ENCODE measurements at regions not wholly inside any gene's neighbourhood (a gene's known extent, or its start where the extent isn't known, plus 50 kb on each side); places are given as distances from the start of the nearest gene placed in this dataset.

- no TSS peak for BruUV-seq (replicated peaks)
- H3K9me3 ChIP-seq (ENCODE audit: low read length) = no peaks in the 10 kb centered on the region
- CTCF ChIA-PET (ENCODE audit: unreplicated experiment) = no interaction called here
- H3K4me2 ChIP-seq (ENCODE audit: low read length) = no peak overlapping the region
- H3K36me3 ChIP-seq (ENCODE audit: insufficient read depth, low read length) = no peaks in the 10 kb centered on the region
- H3K27ac ChIP-seq (ENCODE audit: low read depth, low read length, poor library complexity, severe bottlenecking) = no peak overlapping the region
- H3K4me3 ChIP-seq (ENCODE audit: low read depth, low read length, poor library complexity, severe bottlenecking) = no peak overlapping the region
- H3K9me2 ChIP-seq (ENCODE audit: insufficient read depth, low read length) = no peaks in the 10 kb centered on the region
- intact Hi-C loops (cut with micrococcal nuclease; ENCODE audit: unreplicated experiment) = no loop called here
- no peak overlapping the region for H2AFZ ChIP-seq (ENCODE audit: low read length)
- no peak for DNase-seq (ENCODE audit: low spot score)
- H3K4me1 ChIP-seq (ENCODE audit: insufficient read depth, low read length, poor library complexity, severe bottlenecking) = no peaks in the 10 kb centered on the region
- POLR2A ChIA-PET = interaction anchor here (0.5 kb wide), 1 partner anchor 705 kb away, joined by 4 read pairs; no protein-coding TSS in a partner anchor
- TF ChIP-seq EZH2phosphoT487 (IDR thresholded peaks at IDR 0.05; ENCODE audit: borderline replicate concordance, low read depth, low read length) = no peak
- no peak for TF ChIP-seq CTCF (conservative IDR thresholded peaks at IDR 0.05; ENCODE audit: low read length)
- H3K79me2 ChIP-seq (ENCODE audit: insufficient read depth, low read depth, low read length) = no peaks in the 10 kb centered on the region
- H4K20me1 ChIP-seq (ENCODE audit: insufficient read depth, low read length) = no peaks in the 10 kb centered on the region
These were observed 1546.9 kb upstream of the TMEM132C start for GRCh38 chr12:126719912-126720705.

GRCh38 chr12:126726481-126727217, 1540.3 kb upstream of the TMEM132C start:
- no peak overlapping the region for H3K4me2 ChIP-seq (ENCODE audit: low read length)
- no peak for DNase-seq (ENCODE audit: low spot score)
- POLR2A ChIA-PET = no interaction called here
- intact Hi-C loops (cut with micrococcal nuclease; ENCODE audit: unreplicated experiment) = no loop called here
- TF ChIP-seq EZH2phosphoT487 (IDR thresholded peaks at IDR 0.05; ENCODE audit: borderline replicate concordance, low read depth, low read length) (no peak), CTCF (conservative IDR thresholded peaks at IDR 0.05; ENCODE audit: low read length) (no peak)
- CTCF ChIA-PET (ENCODE audit: unreplicated experiment) = no interaction called here
- no peaks in the 10 kb centered on the region for H3K79me2 ChIP-seq (ENCODE audit: insufficient read depth, low read depth, low read length)
- H3K27ac ChIP-seq (ENCODE audit: low read depth, low read length, poor library complexity, severe bottlenecking) = no peak overlapping the region
- no peaks in the 10 kb centered on the region for H3K4me1 ChIP-seq (ENCODE audit: insufficient read depth, low read length, poor library complexity, severe bottlenecking)
- no peaks in the 10 kb centered on the region for H3K9me3 ChIP-seq (ENCODE audit: low read length)
- no TSS peak for BruUV-seq (replicated peaks)
- H4K20me1 ChIP-seq (ENCODE audit: insufficient read depth, low read length) = no peaks in the 10 kb centered on the region
- H3K36me3 ChIP-seq (ENCODE audit: insufficient read depth, low read length) = no peaks in the 10 kb centered on the region
- H3K4me3 ChIP-seq (ENCODE audit: low read depth, low read length, poor library complexity, severe bottlenecking) = no peak overlapping the region
- no peak overlapping the region for H2AFZ ChIP-seq (ENCODE audit: low read length)
- H3K9me2 ChIP-seq (ENCODE audit: insufficient read depth, low read length) = no peaks in the 10 kb centered on the region
